ENCODE measurements at regions not wholly inside any gene's neighbourhood (a gene's known extent, or its start where the extent isn't known, plus 50 kb on each side); places are given as distances from the start of the nearest gene placed in this dataset.
"Not testable (repeated sequence)": the region's sequence is repeated elsewhere in the genome, so short reads cannot be mapped to it uniquely, and the experiment has no call there.

DNA sequence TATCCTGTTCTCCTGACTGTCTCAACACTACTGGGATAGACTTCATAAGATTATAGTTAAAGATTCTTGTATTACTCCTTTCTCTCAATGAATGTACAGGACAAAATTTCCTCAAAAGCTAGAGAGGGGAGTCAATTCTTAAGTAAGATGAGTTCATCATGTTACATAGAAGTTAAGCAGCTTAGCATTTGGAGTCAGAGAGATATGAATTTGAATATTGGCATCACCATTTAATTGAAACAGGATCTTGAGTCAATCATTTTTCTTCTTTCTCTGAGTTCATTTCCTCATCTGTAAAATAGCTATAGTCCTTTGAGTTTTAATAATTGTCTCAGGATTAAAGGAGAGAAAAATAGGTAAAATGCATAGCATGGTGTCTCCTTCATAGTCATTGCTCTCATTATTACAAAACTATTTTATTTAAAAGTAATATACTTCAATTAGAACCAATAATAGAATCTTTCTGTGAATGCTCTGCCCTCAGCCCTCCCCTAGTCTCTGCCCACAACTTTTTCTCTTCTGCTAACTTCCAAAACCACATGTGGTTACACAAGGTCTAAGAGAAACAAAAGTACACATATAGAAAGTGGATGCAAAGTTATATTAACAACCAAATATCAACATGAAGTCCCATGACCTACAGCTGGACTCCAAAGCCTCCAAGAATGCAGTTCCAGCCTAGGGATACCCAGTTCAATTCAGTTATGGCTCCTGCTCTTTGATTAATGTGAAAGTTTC lies 265.6 kb downstream of the TLE1 start:
- intact Hi-C loops (cut with DNase I) = no loop called here
- H3K27ac ChIP-seq = no peak overlapping the region
- H3K4me3 ChIP-seq = no peak overlapping the region
- H3K36me3 ChIP-seq = no peaks in the 10 kb centered on the region
- ATAC-seq (no peak), DNase-seq (no peak)
- no peaks in the 10 kb centered on the region for H3K27me3 ChIP-seq
- peaks cover 0 to 42% of the 10 kb centered on the region in 2 donors for H3K9me3 ChIP-seq
- no peaks in the 10 kb centered on the region for H3K4me1 ChIP-seq
- no peak for TF ChIP-seq CTCF (IDR thresholded peaks at IDR 0.05)

DNA sequence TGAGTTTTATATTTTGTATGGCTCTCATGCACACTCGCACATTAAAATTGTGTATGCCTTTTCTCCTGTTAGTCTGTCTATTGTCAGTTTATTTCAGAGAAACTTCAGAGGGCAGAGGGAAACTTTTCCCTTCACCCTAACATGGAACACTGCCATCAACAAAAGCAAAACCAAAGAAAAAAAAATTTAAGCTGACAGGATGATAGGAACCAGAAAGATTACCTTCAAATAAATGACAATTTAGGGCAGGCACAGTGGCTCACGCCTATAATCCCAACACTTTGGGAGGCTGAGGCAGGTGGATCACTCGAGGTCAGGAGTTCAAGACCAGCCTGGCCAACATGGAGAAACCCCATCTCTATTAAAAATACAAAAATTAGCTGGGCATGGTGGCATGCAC lies 268.3 kb downstream of the TLE1 start:
- H3K36me3 ChIP-seq; intact Hi-C loops (cut with DNase I); H3K27me3 ChIP-seq; H3K27ac ChIP-seq; ATAC-seq; H3K4me3 ChIP-seq; H3K4me1 ChIP-seq; DNase-seq: not testable (repeated sequence)
- peaks cover 0 to 15% of the 10 kb centered on the region in 2 donors for H3K9me3 ChIP-seq

DNA sequence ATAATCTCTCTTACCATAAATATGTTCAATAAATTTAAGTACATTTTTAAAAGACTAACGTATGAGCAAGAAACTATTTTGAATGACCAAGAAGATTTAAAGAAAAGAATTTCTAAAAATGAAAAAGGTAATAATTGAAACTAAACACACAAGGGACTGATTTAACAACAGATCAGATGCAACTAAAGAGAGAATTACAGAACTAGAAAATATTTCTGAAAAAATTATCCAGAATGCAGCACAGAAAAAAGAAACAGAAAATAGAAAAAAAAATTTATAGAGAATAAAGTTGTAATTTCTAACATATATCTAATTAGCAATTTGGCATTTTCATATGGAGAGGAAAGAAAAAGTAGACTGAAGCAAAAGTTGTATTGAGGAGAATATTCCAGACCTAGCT lies 269.3 kb downstream of the TLE1 start:
- Histone ChIP-seq H3K9me3 (peaks cover 0 to 7% of the 10 kb centered on the region in 2 donors), H3K27me3 (no peaks in the 10 kb centered on the region), H3K36me3 (no peaks in the 10 kb centered on the region), H3K27ac (no peak overlapping the region), H3K4me1 (no peaks in the 10 kb centered on the region), H3K4me3 (no peak overlapping the region)
- no peak for DNase-seq
- TF ChIP-seq CTCF (IDR thresholded peaks at IDR 0.05) = no peak
- intact Hi-C loops (cut with DNase I) = no loop called here
- no peak for ATAC-seq

- H3K27me3 ChIP-seq = no peaks in the 10 kb centered on the region
- no peak overlapping the region for H3K4me3 ChIP-seq
- H3K36me3 ChIP-seq = no peaks in the 10 kb centered on the region
- H3K4me1 ChIP-seq = no peaks in the 10 kb centered on the region
- no peak for TF ChIP-seq CTCF (IDR thresholded peaks at IDR 0.05)
- intact Hi-C loops (cut with DNase I) = no loop called here
- ATAC-seq (no peak), DNase-seq (peak in 2 of 4 donors; percentile 61 to 62)
- no peak overlapping the region for H3K27ac ChIP-seq
- peaks cover 0 to 7% of the 10 kb centered on the region in 2 donors for H3K9me3 ChIP-seq
Observed at GRCh38 chr9:81417941-81418340, 271.4 kb downstream of the TLE1 start.

DNA sequence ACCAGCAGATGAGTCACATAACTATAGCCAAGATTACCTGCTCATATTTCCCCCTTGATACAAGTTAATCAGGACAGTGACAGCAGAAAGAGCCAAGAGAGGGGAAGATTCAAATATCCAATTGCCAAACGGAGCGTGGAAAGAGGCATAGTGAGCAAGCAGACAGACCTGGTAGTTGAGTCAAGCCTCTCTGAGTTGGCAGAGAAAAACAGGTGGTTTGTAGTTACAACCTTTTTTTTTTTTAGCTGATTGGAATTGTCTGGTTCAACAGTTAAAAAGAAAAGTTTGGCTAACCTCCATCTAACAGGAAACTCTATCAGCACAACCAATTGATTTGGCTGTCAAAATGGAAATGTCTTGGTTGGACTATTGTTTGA lies 272.1 kb downstream of the TLE1 start:
- Histone ChIP-seq H3K27me3 (no peaks in the 10 kb centered on the region), H3K36me3 (no peaks in the 10 kb centered on the region), H3K4me1 (no peaks in the 10 kb centered on the region), H3K9me3 (peaks cover 0 to 7% of the 10 kb centered on the region in 2 donors), H3K27ac (no peak overlapping the region), H3K4me3 (no peak overlapping the region)
- intact Hi-C loops (cut with DNase I) = no loop called here
- DNase-seq (no peak), ATAC-seq (peak; percentile 59)
- no peak for TF ChIP-seq CTCF (IDR thresholded peaks at IDR 0.05)

Data from left lung (tissue), 4 donors.